COLO829 (cell line): ENCODE measurements at regions not wholly inside any gene's neighbourhood (a gene's known extent, or its start where the extent isn't known, plus 50 kb on each side); places are given as distances from the start of the nearest gene placed in this dataset.

Experiments
- DNase-seq: peaks from one replicate; pipeline ENCODE4 v3.0.0; 2012; ENCODE audit warnings: low spot score

DNA sequence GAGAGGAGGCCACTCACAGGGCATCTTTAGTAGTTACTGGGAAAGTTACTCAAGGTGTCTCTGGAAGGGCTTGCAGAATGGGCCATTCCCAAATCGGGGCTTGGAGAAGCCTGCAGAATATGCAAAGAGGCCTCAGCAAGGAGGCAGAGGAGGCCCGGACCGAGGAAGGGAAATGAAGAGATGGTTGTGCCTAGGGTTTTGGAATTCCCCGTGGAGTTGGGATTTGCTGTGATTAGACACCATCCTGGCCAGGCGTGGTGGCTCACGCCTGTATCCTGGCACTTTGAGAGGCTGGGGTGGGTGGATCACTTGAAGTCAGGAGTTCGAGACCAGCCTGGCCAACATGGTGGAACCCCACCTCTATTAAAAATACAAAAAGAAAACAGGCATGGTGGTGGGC is 193.0 kb downstream of the IRF8 start:
- DNase-seq = no peak

GRCh38 chr16:86092586-86093480 is 193.9 kb downstream of the IRF8 start:
- no peak for DNase-seq

- DNase-seq = no peak
These were observed 195.1 kb downstream of the IRF8 start for GRCh38 chr16:86093801-86094750.

DNA sequence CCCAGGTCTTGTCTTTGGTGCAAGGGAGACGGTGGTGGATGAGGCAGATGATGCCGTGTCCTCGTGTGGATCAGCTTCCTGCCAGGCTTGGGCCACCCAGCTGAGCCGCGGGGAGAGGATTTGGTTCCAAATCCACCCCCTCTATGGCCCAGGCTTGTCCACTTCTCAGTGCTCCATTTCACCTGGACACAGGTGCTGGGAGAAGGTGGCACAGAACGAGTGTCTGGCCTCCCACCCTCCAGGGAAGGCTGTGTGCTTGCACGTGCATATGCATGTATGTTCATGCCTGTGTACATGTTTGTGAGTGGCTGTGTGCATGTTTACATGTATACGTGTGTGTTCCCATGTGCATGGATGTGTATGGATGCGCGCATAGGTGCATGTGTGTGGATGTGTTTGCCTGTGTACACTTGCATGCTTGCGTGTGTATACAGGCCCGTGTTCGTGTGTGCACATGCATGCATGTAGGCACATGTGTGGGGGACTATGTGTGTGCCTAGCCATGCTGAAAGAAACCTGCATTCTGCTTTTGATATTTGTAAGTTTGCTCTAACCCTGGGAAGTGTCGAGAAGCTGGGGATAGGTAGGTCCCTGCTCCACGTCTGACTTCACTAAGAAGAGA is 196.3 kb downstream of the IRF8 start:
- no peak for DNase-seq

- DNase-seq = no peak
These were observed 197.0 kb downstream of the IRF8 start for GRCh38 chr16:86095906-86096485.

DNA sequence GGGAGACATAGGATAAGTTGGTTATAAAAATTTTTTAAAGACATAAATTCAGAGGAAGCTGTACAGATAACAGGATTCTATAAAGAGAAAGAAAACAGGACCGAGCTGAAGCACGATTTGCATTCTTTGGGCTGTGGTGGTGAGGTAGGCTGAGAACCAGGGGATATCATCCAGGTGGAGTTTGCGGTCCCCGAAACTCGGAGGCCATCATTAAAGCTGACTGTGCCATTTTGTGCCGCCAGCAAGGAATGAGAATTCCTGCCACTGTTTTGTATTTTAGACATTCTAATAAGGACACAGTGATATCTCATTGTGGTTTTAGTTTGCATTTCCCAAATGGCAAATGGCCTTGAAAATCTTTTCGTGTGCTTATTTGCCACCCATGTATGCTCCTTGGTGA is 197.9 kb downstream of the IRF8 start:
- no peak for DNase-seq

DNA sequence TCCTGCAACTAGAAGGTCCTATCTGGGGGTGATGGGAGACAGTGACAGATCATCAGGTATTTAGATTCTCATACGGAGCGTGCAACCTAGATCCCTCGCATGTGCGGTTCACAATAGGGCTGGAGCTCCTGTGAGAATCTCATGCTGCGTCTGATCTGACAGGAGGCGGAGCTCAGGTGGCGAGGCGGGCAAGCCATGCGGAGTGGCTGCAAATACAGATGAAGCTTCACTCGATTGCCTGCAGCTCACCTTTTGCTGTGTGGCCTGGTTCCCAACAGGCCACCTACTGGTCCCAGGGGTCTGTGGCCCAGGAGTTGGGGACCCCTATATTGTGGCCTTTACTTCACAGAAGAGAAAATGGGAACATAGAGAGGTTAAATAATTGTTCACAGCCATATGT is 200.4 kb downstream of the IRF8 start:
- DNase-seq = no peak

- no peak for DNase-seq
These were observed 201.5 kb downstream of the IRF8 start for GRCh38 chr16:86100205-86101136.

- DNase-seq = no peak
These were observed 202.4 kb downstream of the IRF8 start for GRCh38 chr16:86101137-86101896.

DNA sequence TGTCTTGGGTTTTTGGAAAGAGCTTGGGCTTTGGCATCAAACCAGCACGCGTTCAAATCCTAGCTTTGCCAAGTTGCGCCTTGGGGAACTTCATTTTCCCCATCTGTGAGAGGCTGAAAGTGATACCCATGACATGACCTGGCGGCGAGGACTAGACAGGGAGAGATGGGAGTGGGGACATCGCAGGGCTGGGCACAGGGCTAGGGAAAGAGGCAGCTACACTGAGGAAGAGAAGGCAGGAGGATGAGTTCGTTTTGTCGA is 202.9 kb downstream of the IRF8 start:
- no peak for DNase-seq

DNA sequence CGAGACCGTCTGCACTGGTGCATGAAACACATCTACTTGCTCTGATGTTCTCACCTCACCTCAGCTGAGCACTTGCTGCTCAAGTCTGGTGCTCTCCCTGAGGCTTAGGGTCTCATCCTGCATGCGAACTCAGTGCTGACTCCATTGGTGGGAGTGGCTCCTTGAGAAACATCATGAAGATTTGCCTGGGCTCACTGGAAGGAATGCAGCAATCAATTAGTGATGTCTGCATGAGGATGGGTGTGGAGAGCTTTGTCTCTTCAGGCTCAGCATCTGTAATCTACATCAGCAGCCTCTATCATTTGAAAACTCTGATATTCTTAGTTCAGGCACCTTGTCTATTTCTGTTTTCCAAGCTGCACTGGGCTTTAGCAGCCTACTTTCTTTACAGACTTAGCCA is 204.4 kb downstream of the IRF8 start:
- no peak for DNase-seq

- no peak for DNase-seq
These were observed 205.6 kb downstream of the IRF8 start for GRCh38 chr16:86104537-86105048.

DNA sequence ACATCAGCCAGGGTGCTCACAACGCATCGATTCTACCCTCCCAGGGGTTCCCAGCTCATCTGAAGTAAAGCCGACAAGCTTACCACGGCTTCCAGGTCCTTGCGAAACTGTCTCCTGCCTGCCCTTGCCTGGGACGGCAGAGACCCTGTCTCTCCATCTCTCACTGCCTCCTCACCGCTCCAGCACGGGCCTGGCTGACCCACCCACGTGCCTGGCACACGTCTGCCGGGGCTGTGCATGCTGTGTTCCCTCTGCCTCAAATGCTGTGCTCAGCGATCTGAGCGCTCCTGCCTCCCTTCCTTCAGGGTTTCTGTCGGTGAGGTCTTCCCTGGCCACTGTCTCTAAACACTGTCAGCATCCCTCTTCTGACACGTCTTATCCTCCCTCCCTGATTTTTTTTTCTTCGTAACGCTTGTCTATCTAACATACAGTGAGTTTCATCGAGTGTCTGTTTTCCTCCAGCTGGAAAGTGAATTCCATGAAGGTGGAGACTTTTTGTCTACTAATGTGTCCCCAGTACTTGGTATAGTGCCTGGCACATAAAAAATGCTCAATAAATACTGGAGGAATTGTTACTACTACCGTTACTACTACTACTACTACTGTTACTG is 208.4 kb downstream of the IRF8 start:
- no peak for DNase-seq

DNA sequence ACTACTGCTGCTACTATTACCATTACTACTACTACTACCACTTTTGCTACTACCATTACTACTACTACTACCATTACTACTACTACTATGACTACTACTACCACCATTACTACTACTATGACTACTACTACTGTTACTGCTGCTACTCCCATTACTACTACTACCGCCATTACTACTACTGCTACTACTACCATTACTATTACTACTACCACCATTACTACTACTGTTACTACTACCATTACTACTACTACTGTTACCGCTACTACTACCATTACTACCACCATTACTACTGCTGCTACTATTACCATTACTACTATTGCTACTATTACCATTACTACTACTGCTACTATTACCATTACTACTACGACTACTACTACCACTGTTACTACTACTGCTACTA is 209.1 kb downstream of the IRF8 start:
- no peak for DNase-seq

- no peak for DNase-seq
These were observed 211.2 kb downstream of the IRF8 start for GRCh38 chr16:86110134-86110533.

GRCh38 chr16:86110726-86111125 is 211.8 kb downstream of the IRF8 start:
- DNase-seq = no peak

GRCh38 chr16:86112178-86112577 is 213.2 kb downstream of the IRF8 start:
- DNase-seq = no peak

GRCh38 chr16:86117235-86117634 is 218.3 kb downstream of the IRF8 start:
- DNase-seq = no peak

DNA sequence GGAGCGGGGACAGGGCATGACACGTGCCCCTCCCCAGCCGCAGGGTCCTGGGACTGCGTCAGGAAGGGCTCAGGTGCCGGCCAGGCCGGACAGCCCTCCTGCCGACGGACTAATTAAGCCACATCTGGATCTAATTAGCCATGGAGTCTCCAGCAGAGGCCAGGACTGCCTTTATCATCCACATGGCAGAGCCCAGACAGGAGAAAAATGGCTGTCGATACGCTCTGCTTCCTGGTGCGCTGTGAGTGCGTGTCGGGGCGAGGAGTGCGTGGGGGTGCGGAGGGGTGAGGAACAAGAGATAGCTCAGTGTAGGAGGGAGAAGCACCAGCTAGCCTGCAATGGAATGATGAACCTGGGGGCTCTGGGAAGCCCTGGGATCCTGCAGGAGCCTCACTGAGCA is 218.8 kb downstream of the IRF8 start:
- DNase-seq = no peak
